HepG2 (cell line): ENCODE measurements at regions not wholly inside any gene's neighbourhood (a gene's known extent, or its start where the extent isn't known, plus 50 kb on each side); places are given as distances from the start of the nearest gene placed in this dataset.
A peak's percentile ranks its signal among the peaks of the same experiment; 100 is the strongest.

ENCODE experiments used
- ATAC-seq: fragments of 200-7000 bp; cut with Tn5 transposase; 3 replicates; pipeline ENCODE4 v1.9.1; 2020; ENCODE audit warnings: mild to moderate bottlenecking, moderate library complexity
- BruUV-seq: library from RNA; stranded (reverse); fragments of 400-500 nt; replicated peaks from 2 replicates; lab custom pipeline; 2021; lab: Mats Ljungman, UMichigan
- CTCF ChIA-PET: fragments of 300-600 bp; formaldehyde crosslinking; extraction: SDS; loops from one replicate; lab custom pipeline; 2021; ENCODE audit warnings: low total read pairs, inconsistent platforms, low intra/inter-chr PET ratio; lab: Yijun Ruan, JAX
- POLR2A ChIA-PET: fragments of 350-600 bp; sonication (Branson Sonifier 250); formaldehyde crosslinking; loops from one replicate; lab custom pipeline; 2020; ENCODE audit warnings: antibody characterized with exemption, inconsistent platforms; lab: Yijun Ruan, JAX
- DNase-seq: peaks from one replicate; pipeline ENCODE4 v3.0.0-alpha.2; 2015; ENCODE audit warnings: low spot score
- FAIRE-seq: peaks from 3 replicates; lab custom pipeline; 2011; peaks lifted over from hg19 to GRCh38; lab: Jason Lieb, UNC
- H2AFZ ChIP-seq: one replicate; pipeline ENCODE4 v1.6.1; 2011; ENCODE audit warnings: low read length, inconsistent platforms
- H3K27ac ChIP-seq: fragments of 300-600 bp; 3 replicates; pipeline ENCODE4 v1.8.0; 2011; ENCODE audit warnings: mixed run types, mild to moderate bottlenecking, mixed read lengths, low read length, inconsistent platforms; ENCODE audit not compliant: insufficient read depth; ENCODE audit errors: extremely low read length
- H3K27me3 ChIP-seq, 2 experiments: fragments of 200-600 bp in 1 of 2; 2 replicates in 1 of 2; 3 replicates in 1 of 2; pipeline versions ENCODE4 v1.6.0 to v1.8.0; 2011; ENCODE audit warnings: low read length in 2 of 2, mild to moderate bottlenecking in 2 of 2, moderate library complexity in 2 of 2, inconsistent platforms in 1 of 2; ENCODE audit not compliant: insufficient read depth in 2 of 2, control insufficient read depth in 1 of 2
- H3K36me3 ChIP-seq, 2 experiments: fragments of 200-600 bp in 1 of 2; replicated peaks in 1 of 2; 2 replicates in 1 of 2; 3 replicates in 1 of 2; pipeline versions ENCODE4 v1.5.1 to v1.8.0; 2011; ENCODE audit warnings: low read length in 2 of 2, inconsistent platforms in 1 of 2; ENCODE audit not compliant: insufficient read depth in 2 of 2, control insufficient read depth in 1 of 2
- H3K4me1 ChIP-seq: 2 replicates; pipeline ENCODE4 v1.5.1; 2012; ENCODE audit warnings: low read length, inconsistent platforms; ENCODE audit not compliant: insufficient read depth
- H3K4me2 ChIP-seq: 2 replicates; pipeline ENCODE4 v1.6.0; 2011; ENCODE audit warnings: low read depth, low read length, inconsistent platforms
- H3K4me3 ChIP-seq, 3 experiments: fragments of 200-600 bp in 1 of 3; sonication (generic), shearing (Covaris generic) in 1 of 3; replicated peaks in 1 of 3; 2 replicates each; pipeline ENCODE4 v1.5.1; 2011 to 2016; ENCODE audit warnings: low read length in 3 of 3, inconsistent platforms in 2 of 3, low read depth in 2 of 3, mild to moderate bottlenecking in 2 of 3, control low read depth in 1 of 3, mixed read lengths in 1 of 3; ENCODE audit not compliant: insufficient read depth in 1 of 3
- H3K79me2 ChIP-seq: one replicate; pipeline ENCODE4 v1.6.1; 2011; ENCODE audit warnings: low read length, inconsistent platforms; ENCODE audit not compliant: insufficient read depth
- H3K9ac ChIP-seq: 2 replicates; pipeline ENCODE4 v1.6.0; 2011; ENCODE audit warnings: mild to moderate bottlenecking, low read depth, low read length, inconsistent platforms; ENCODE audit not compliant: insufficient read depth
- H3K9me3 ChIP-seq: 2 replicates; pipeline ENCODE4 v1.5.1; 2012; ENCODE audit warnings: mild to moderate bottlenecking, low read length
- H4K20me1 ChIP-seq: 2 replicates; pipeline ENCODE4 v1.6.0; 2011; ENCODE audit warnings: inconsistent platforms, mild to moderate bottlenecking, low read length, moderate library complexity; ENCODE audit not compliant: insufficient read depth
- FOSL2 ChIP-seq: sonication (generic); formaldehyde crosslinking; IDR thresholded peaks from 2 replicates; pipeline ENCODE4 v1.4.0; 2020; ENCODE audit warnings: missing genetic modification reagents
- GABPA ChIP-seq, 2 experiments: IDR thresholded peaks; 2 replicates each; pipeline ENCODE4 v1.6.1; 2011 to 2016; ENCODE audit warnings: low read depth in 2 of 2, low read length in 1 of 2, missing biosample characterization in 1 of 2, missing genetic modification characterization in 1 of 2
- GABPB1 ChIP-seq: IDR thresholded peaks from 2 replicates; pipeline ENCODE4 v1.6.1; 2016; ENCODE audit warnings: mild to moderate bottlenecking, missing genetic modification reagents, moderate library complexity, missing compliant biosample characterization
- GTF3A ChIP-seq: sonication (generic); formaldehyde crosslinking; conservative IDR thresholded peaks from 2 replicates; pipeline ENCODE4 v1.4.0; 2020; ENCODE audit warnings: mild to moderate bottlenecking, missing genetic modification reagents
- KAT8 ChIP-seq: IDR thresholded peaks from 2 replicates; pipeline ENCODE4 v1.6.1; 2016; ENCODE audit warnings: missing genetic modification reagents, missing compliant biosample characterization
- NR2C2 ChIP-seq: sonication (generic); formaldehyde crosslinking; IDR thresholded peaks from 2 replicates; pipeline ENCODE4 v1.4.0; 2020; ENCODE audit warnings: missing genetic modification reagents, mild to moderate bottlenecking, moderate library complexity, borderline replicate concordance
- NR2F1 ChIP-seq, 2 experiments: fragments of 450-650 bp in 1 of 2; formaldehyde crosslinking in 1 of 2; IDR thresholded peaks; 2 replicates each; pipeline versions ENCODE4 v1.5.0 to v1.6.1; 2016 to 2020; ENCODE audit warnings: mild to moderate bottlenecking in 1 of 2, missing compliant biosample characterization in 1 of 2, missing genetic modification reagents in 1 of 2, moderate library complexity in 1 of 2
- NR2F6 ChIP-seq, 2 experiments: IDR thresholded peaks; 2 replicates each; pipeline ENCODE4 v1.6.1; 2016; ENCODE audit warnings: antibody characterized with exemption in 1 of 2, mild to moderate bottlenecking in 1 of 2
- PTBP1 ChIP-seq: fragments of 200-400 bp; formaldehyde crosslinking; IDR thresholded peaks from 2 replicates; pipeline ENCODE4 v1.6.1; 2018; ENCODE audit warnings: low read length, low read depth; ENCODE audit not compliant: poor library complexity, severe bottlenecking
- RFXAP ChIP-seq: sonication (generic); formaldehyde crosslinking; IDR thresholded peaks from 2 replicates; pipeline ENCODE4 v1.4.0; 2020; ENCODE audit warnings: missing genetic modification reagents, borderline replicate concordance
- SIX1 ChIP-seq: sonication (generic); formaldehyde crosslinking; IDR thresholded peaks from 2 replicates; pipeline ENCODE4 v1.4.0; 2020; ENCODE audit warnings: missing genetic modification reagents, borderline replicate concordance
- SMC3 ChIP-seq: IDR thresholded peaks from 2 replicates; pipeline ENCODE4 v1.6.1; 2011; ENCODE audit warnings: low read length, improper control_type of control experiment
- ZEB1 ChIP-seq: IDR thresholded peaks from 2 replicates; pipeline ENCODE4 v1.6.1; 2012; ENCODE audit warnings: mild to moderate bottlenecking, low read depth, inconsistent platforms; ENCODE audit not compliant: insufficient replicate concordance
- ZFP36L1 ChIP-seq: sonication (generic); formaldehyde crosslinking; IDR thresholded peaks from 2 replicates; pipeline ENCODE4 v1.8.0; 2022; ENCODE audit warnings: mild to moderate bottlenecking, missing genetic modification reagents, moderate library complexity
- ZNF468 ChIP-seq: sonication (generic); formaldehyde crosslinking; IDR thresholded peaks from 2 replicates; pipeline ENCODE4 v1.8.0; 2022; ENCODE audit warnings: mild to moderate bottlenecking, moderate library complexity, missing genetic modification reagents
- ZNF552 ChIP-seq: sonication (generic); formaldehyde crosslinking; IDR thresholded peaks from 2 replicates; pipeline ENCODE4 v1.9.0; 2022; ENCODE audit warnings: missing genetic modification reagents, mild to moderate bottlenecking, borderline replicate concordance
- ZNF749 ChIP-seq: sonication (generic); formaldehyde crosslinking; IDR thresholded peaks from 2 replicates; pipeline ENCODE4 v1.8.0; 2022; ENCODE audit warnings: mild to moderate bottlenecking, missing genetic modification reagents, moderate library complexity, borderline replicate concordance
- ZNF790 ChIP-seq: sonication (generic); formaldehyde crosslinking; IDR thresholded peaks from 2 replicates; pipeline ENCODE4 v1.8.0; 2022; ENCODE audit warnings: missing genetic modification reagents, mild to moderate bottlenecking, borderline replicate concordance
- ZNF879 ChIP-seq: sonication (generic); formaldehyde crosslinking; IDR thresholded peaks from 2 replicates; pipeline ENCODE4 v1.8.1; 2023; ENCODE audit warnings: missing genetic modification reagents
- WGBS: methylation state at CpG from one replicate; pipeline ENCODE4 v1.1.6; 2017; ENCODE audit warnings: low lambda C conversion rate; 5-methylcytosine and 5-hydroxymethylcytosine counted together
- in situ Hi-C: cut with HindIII; loops from 2 replicates; pipeline ENCODE4 v1.10.0; 2017; ENCODE audit warnings: low pct_unique_long_range_greater_than_20kb; ENCODE audit not compliant: extremely low pct_ligation_motif_present
- intact Hi-C: fragments of 100-400 bp; cut with micrococcal nuclease; formaldehyde crosslinking; loops from one replicate; pipeline ENCODE4 v1.10.0; 2022; ENCODE audit not compliant: unreplicated experiment
- TF ChIP-seq, protein P1 (sequence below): sonication (generic); formaldehyde crosslinking; IDR thresholded peaks from 2 replicates; pipeline ENCODE4 v1.5.0; 2020; ENCODE audit warnings: missing genetic modification reagents

DNA sequence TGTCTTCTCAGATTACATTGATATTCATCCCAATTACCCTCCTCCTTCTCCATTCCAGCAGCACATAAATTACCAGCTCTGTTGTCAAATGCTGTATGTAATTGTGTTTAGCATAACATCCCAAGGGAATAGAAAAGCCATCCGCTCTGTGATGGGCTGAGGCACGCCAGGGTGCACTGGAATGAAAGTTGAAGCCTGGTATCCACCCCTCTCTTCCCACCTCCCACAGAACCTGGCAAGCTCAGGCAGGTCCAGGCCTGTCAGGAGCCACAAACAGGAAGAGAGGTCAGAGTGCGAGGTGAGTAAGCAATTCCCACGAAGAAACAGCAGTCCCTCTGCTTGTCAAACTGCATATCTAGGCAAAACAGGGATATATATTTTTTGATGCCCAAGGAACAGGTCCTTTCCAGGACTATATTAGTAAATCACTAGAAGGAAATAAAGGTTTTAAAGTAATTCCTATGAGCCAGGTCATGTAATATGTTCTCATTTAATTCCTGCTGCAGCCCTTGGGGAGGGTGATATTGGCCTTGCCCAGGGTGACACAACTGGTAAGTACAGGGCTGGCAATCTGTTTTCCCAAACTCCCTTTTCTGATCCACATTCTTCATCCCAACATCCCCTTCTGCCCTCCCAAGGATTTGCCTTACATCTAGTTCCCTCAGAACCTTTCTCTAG, 155.6 kb upstream of the GHITM start:
- ChIA-PET CTCF (no interaction called here), POLR2A (no interaction called here)
- intact Hi-C loops, result no loop called here
- BruUV-seq, result no TSS peak
- Histone ChIP-seq H3K36me3 (no peaks in the 10 kb centered on the region), H3K27ac (no peak overlapping the region), H3K9ac (no peak overlapping the region), H4K20me1 (no peaks in the 10 kb centered on the region), H3K4me3 (no peak overlapping the region), H3K4me2 (no peak overlapping the region), H3K9me3 (no peaks in the 10 kb centered on the region), H3K79me2 (no peaks in the 10 kb centered on the region), H2AFZ (no peak overlapping the region), H3K4me1 (peaks cover 12% of the 10 kb centered on the region), H3K27me3 (no peaks in the 10 kb centered on the region)
- in situ Hi-C loops, result no loop called here
- ATAC-seq, result peak; percentile 83
- WGBS, result 7% methylated on average over 4 of the region's 4 CpGs
- FAIRE-seq, result no peak
- TF ChIP-seq ZFP36L1 (CRISPR knock-in tag) (no peak), ZNF552 (CRISPR knock-in tag) (no peak), PTBP1 (no peak), SMC3 (no peak), FOSL2 (peak; percentile 34; the same call in 1 of the 2 replicates), GABPB1 (peak; percentile 50; the same call in 1 of the 2 replicates), GTF3A (CRISPR knock-in tag) (no peak), ZEB1 (no peak), SIX1 (no peak), NR2F6 (IDR thresholded peaks at IDR 0.05) (0 out of 2 replicates have a peak, but pooled peaks have one; percentile 11), NR2F6 (CRISPR knock-in tag; IDR thresholded peaks at IDR 0.05) (peak; percentile 47; the same call in 1 of the 2 replicates), ZNF468 (CRISPR knock-in tag) (no peak), ZNF879 (CRISPR knock-in tag) (no peak), ZNF790 (CRISPR knock-in tag) (no peak), RFXAP (CRISPR knock-in tag) (no peak), NR2C2 (CRISPR knock-in tag) (peak; percentile 16; the same call in 1 of the 2 replicates), KAT8 (CRISPR knock-in tag) (no peak), GABPA (IDR thresholded peaks at IDR 0.05; ENCODE audit: low read depth, low read length) (no peak), GABPA (CRISPR knock-in tag; IDR thresholded peaks at IDR 0.05; ENCODE audit: low read depth) (peak; percentile 59), ZNF749 (CRISPR knock-in tag) (no peak), NR2F1 (CRISPR knock-in tag; IDR thresholded peaks at IDR 0.05) (0 out of 4 replicates have a peak, but pooled peaks of 1 of the 2 experiments have one; percentile 18)
- TF ChIP-seq, protein P1, sequence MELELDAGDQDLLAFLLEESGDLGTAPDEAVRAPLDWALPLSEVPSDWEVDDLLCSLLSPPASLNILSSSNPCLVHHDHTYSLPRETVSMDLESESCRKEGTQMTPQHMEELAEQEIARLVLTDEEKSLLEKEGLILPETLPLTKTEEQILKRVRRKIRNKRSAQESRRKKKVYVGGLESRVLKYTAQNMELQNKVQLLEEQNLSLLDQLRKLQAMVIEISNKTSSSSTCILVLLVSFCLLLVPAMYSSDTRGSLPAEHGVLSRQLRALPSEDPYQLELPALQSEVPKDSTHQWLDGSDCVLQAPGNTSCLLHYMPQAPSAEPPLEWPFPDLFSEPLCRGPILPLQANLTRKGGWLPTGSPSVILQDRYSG (CRISPR knock-in tag), result no peak
- peak; percentile 15 for DNase-seq
